ENCODE measurements at regions not wholly inside any gene's neighbourhood (a gene's known extent, or its start where the extent isn't known, plus 50 kb on each side); places are given as distances from the start of the nearest gene placed in this dataset.

DNA sequence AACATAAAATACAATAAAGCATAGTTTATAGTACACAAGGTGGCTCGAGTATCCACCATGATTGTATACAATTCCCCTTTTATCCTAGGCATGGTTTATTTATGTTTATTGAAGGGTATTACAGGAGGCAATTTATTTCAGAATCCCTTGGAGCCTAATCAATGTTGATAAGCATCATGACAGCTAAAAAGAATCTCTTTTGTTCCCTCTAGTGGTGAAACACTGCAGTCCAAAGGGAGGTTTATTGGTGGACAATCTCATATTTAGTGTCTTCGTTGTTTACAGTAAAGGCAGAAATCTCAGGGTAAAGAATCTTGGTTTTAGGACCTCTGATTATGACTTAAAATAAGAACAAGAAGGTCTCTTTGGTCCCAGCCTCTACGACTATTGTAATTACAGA is 1712.5 kb downstream of the C4orf33 start:
- Mint-ChIP-seq H3K4me1 (no peaks in the 10 kb centered on the region), H3K27ac (no peak overlapping the region), H3K36me3 (ENCODE audit: low read depth) (no peaks in the 10 kb centered on the region), H3K4me3 (no peak overlapping the region), H3K27me3 (no peaks in the 10 kb centered on the region), H3K9me3 (peaks cover 5% of the 10 kb centered on the region)
- TF ChIP-seq CTCF (IDR thresholded peaks at IDR 0.05), result no peak
- intact Hi-C loops (cut with micrococcal nuclease), result no loop called here
- ChIA-PET POLR2A (no interaction called here), CTCF (no interaction called here)
- ATAC-seq (ENCODE audit: low read depth) (no peak), DNase-seq (no peak)

DNA sequence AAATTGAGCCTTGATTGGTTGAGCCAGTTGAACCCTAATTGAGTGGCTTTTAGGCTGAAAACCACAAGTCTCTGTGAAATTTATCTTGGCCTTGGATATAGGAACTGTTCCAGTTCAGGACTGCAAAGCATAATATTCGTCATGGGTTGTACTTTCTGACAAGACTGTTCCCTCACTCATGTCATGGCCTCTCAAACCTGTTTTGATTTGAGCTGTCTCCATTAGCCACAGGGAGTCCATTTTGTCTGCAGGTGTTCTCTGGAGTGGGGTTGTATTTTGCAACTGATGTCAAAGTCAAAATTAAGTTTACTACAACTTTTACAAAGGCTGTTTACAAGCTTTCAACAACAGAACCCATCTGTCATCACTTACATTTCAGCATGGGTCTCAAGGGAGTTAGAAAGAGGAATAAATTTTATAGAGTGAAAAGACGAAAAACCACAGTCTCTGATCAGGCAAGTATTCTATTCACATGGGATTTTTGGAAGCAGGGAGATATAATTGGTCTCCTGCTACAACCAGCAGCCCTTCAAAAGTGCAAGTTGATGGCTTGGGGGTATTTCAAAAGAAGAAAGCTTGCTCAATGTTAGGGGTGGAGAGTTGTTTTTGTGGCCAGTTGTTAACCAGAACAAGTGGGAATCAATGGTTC is 1716.3 kb downstream of the C4orf33 start:
- Mint-ChIP-seq H3K4me3 (no peak overlapping the region), H3K27ac (no peak overlapping the region), H3K27me3 (no peaks in the 10 kb centered on the region), H3K9me3 (no peaks in the 10 kb centered on the region), H3K4me1 (no peaks in the 10 kb centered on the region), H3K36me3 (ENCODE audit: low read depth) (no peaks in the 10 kb centered on the region)
- ATAC-seq (ENCODE audit: low read depth), result no peak
- DNase-seq, result no peak
- POLR2A ChIA-PET, result no interaction called here
- TF ChIP-seq CTCF (IDR thresholded peaks at IDR 0.05), result no peak
- intact Hi-C loops (cut with micrococcal nuclease), result no loop called here
- CTCF ChIA-PET, result no interaction called here

DNA sequence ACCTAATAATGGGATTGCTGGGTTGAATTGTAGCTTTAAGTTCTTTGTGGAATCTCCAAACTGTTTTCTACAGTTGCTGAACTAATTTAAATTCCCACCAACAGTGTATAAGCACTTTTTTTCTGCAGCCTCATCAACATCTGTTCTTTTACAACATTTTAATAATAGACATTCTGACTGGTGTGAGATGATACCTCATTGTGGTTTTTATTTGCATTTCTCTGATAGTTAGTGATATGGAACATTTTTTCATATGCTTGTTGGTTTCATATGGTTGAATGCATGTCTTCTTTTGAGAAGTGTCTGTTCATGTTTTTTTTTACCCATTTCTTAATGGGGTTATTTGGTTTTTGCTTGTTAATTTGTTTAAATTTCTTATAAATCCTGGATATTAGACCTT is 1718.9 kb downstream of the C4orf33 start:
- Mint-ChIP-seq H3K27ac (no peak overlapping the region), H3K4me1 (no peaks in the 10 kb centered on the region), H3K27me3 (no peaks in the 10 kb centered on the region), H3K36me3 (ENCODE audit: low read depth) (no peaks in the 10 kb centered on the region), H3K4me3 (no peak overlapping the region), H3K9me3 (no peaks in the 10 kb centered on the region)
- intact Hi-C loops (cut with micrococcal nuclease), result no loop called here
- no peak for ATAC-seq (ENCODE audit: low read depth)
- DNase-seq, result no peak
- CTCF ChIA-PET, result no interaction called here
- POLR2A ChIA-PET, result no interaction called here
- no peak for TF ChIP-seq CTCF (IDR thresholded peaks at IDR 0.05)

DNA sequence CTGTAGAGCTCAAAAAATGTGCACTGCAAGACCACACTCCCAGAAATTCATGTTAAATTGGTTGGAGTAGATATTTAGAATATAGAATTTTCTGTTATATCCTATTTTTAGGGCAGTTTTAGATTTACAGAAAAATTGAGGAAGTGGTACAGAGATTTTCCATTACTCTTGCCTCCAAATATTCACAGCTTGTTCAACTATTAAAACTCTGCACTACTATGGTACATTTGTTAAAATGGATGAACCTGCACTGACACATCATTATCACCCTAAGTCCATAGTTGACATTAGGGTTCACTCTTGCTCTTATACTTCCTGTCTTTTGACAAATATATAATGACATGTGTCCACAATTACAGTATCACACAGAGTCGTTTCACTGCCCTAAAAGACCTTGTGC is 1724.5 kb downstream of the C4orf33 start:
- no peak overlapping the region for H3K27ac Mint-ChIP-seq
- intact Hi-C loops (cut with micrococcal nuclease), result no loop called here

DNA sequence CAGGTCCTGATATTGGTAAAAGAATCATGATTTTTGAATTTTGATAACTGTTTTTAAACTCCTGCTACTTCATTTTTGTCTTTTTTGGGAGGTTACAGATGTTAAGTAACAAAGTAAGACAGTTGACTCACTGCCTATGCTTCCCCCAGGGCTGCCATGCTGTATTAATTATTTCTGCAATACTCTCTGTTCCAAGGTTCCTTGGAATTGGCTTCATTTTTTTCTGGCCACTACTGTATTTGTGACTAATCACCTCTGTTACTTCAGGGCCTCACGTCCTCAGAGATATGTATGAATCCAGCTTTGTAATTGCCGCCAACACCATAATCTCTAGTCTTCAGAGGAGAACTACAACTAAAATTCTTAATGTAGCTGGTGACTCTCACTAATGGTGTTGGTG is 1729.3 kb downstream of the C4orf33 start:
- Mint-ChIP-seq H3K27ac (no peak overlapping the region), H3K4me3 (no peak overlapping the region), H3K4me1 (no peaks in the 10 kb centered on the region), H3K9me3 (no peaks in the 10 kb centered on the region), H3K36me3 (ENCODE audit: low read depth) (no peaks in the 10 kb centered on the region), H3K27me3 (no peaks in the 10 kb centered on the region)
- no peak for ATAC-seq (ENCODE audit: low read depth)
- no peak for DNase-seq
- no peak for TF ChIP-seq CTCF (IDR thresholded peaks at IDR 0.05)
- intact Hi-C loops (cut with micrococcal nuclease), result no loop called here
- POLR2A ChIA-PET, result no interaction called here
- CTCF ChIA-PET, result no interaction called here

More for the DNA sequence above, 1724.5 kb downstream of the C4orf33 start:
- ChIA-PET CTCF (no interaction called here), POLR2A (no interaction called here)
- Mint-ChIP-seq H3K4me1 (no peaks in the 10 kb centered on the region), H3K9me3 (no peaks in the 10 kb centered on the region), H3K27me3 (no peaks in the 10 kb centered on the region), H3K4me3 (no peak overlapping the region), H3K36me3 (ENCODE audit: low read depth) (no peaks in the 10 kb centered on the region)
- no peak for TF ChIP-seq CTCF (IDR thresholded peaks at IDR 0.05)
- ATAC-seq (ENCODE audit: low read depth), result no peak
- DNase-seq, result no peak

Measured in activated B cell treated with CpG ODN at 0.5 μM for 24 hours (primary cell).